Fibroblast of lung (primary cell): ENCODE measurements at regions not wholly inside any gene's neighbourhood (a gene's known extent, or its start where the extent isn't known, plus 50 kb on each side); places are given as distances from the start of the nearest gene placed in this dataset.

Experiments used
- DNase-seq, 2 donors: peaks; one replicate each; pipeline versions ENCODE4 v3.0.0 to v3.0.0-alpha.2; 2010; ENCODE audit warnings: low read depth in 2 of 2
- H2AFZ ChIP-seq: 2 replicates; pipeline ENCODE4 v1.5.1; 2012; ENCODE audit warnings: low read length, control low read depth, inconsistent platforms
- H3K27ac ChIP-seq: 2 replicates; pipeline ENCODE4 v1.5.1; 2011; ENCODE audit warnings: low read length, control low read depth; ENCODE audit not compliant: insufficient read depth
- H3K27me3 ChIP-seq: 2 replicates; pipeline ENCODE4 v1.5.1; 2011; ENCODE audit warnings: mild to moderate bottlenecking, low read length; ENCODE audit not compliant: control insufficient read depth, insufficient read depth
- H3K36me3 ChIP-seq: 2 replicates; pipeline ENCODE4 v1.5.1; 2011; ENCODE audit warnings: low read length; ENCODE audit not compliant: control insufficient read depth, insufficient read depth
- H3K4me1 ChIP-seq: 2 replicates; pipeline ENCODE4 v1.5.1; 2011; ENCODE audit warnings: low read length; ENCODE audit not compliant: control insufficient read depth, insufficient read depth; ENCODE audit errors: extremely low read depth
- H3K4me2 ChIP-seq: 2 replicates; pipeline ENCODE4 v1.5.1; 2011; ENCODE audit warnings: low read length, control low read depth; ENCODE audit not compliant: insufficient read depth; ENCODE audit errors: extremely low read depth
- H3K4me3 ChIP-seq, 4 experiments: fragments of 200-600 bp in 1 of 4; sonication (generic) in 1 of 4; replicated peaks in 1 of 4; 2 replicates each; pipeline ENCODE4 v1.5.1; 2011 to 2016; ENCODE audit warnings: low read length in 4 of 4, low read depth in 3 of 4, mild to moderate bottlenecking in 3 of 4, control low read depth in 2 of 4, inconsistent platforms in 1 of 4, mixed read lengths in 1 of 4; ENCODE audit not compliant: insufficient read depth in 1 of 4; ENCODE audit errors: control extremely low read depth in 1 of 4
- H3K79me2 ChIP-seq: 2 replicates; pipeline ENCODE4 v1.5.1; 2012; ENCODE audit warnings: mild to moderate bottlenecking, low read length, inconsistent platforms; ENCODE audit not compliant: control insufficient read depth, insufficient read depth
- H3K9ac ChIP-seq: 2 replicates; pipeline ENCODE4 v1.5.1; 2011; ENCODE audit warnings: mild to moderate bottlenecking, low read length, control low read depth; ENCODE audit not compliant: insufficient read depth
- H3K9me3 ChIP-seq: 2 replicates; pipeline ENCODE4 v1.5.1; 2012; ENCODE audit warnings: low read depth, low read length; ENCODE audit not compliant: control insufficient read depth, insufficient read depth
- H4K20me1 ChIP-seq: 2 replicates; pipeline ENCODE4 v1.5.1; 2011; ENCODE audit warnings: low read length; ENCODE audit not compliant: control insufficient read depth, insufficient read depth; ENCODE audit errors: extremely low read depth
- CTCF ChIP-seq, 2 donors: IDR thresholded peaks in 1 of 2; conservative IDR thresholded peaks in 1 of 2; 1 replicate in 1 of 2; 2 replicates in 1 of 2; pipeline ENCODE4 v1.5.1; 2011 to 2012; ENCODE audit warnings: low read length in 2 of 2, control low read depth in 1 of 2, inconsistent platforms in 1 of 2, low read depth in 1 of 2, mild to moderate bottlenecking in 1 of 2
- EZH2 ChIP-seq: IDR thresholded peaks from 2 replicates; pipeline ENCODE4 v1.5.1; 2012; ENCODE audit warnings: low read length, control low read depth, mild to moderate bottlenecking; ENCODE audit errors: missing control alignments

GRCh38 chr5:89864941-89865340, 544.6 kb downstream of the CETN3 start:
- H3K9ac ChIP-seq = no peak overlapping the region
- H2AFZ ChIP-seq = no peak overlapping the region
- TF ChIP-seq CTCF (conservative IDR thresholded peaks at IDR 0.05 in 1 of 2, IDR thresholded peaks at IDR 0.05 in 1 of 2; ENCODE audit: low read depth in 1 of 2, low read length in 2 of 2) (no peak), EZH2 (no peak)
- no peaks in the 10 kb centered on the region for H3K9me3 ChIP-seq
- H3K4me2 ChIP-seq = no peak overlapping the region
- no peaks in the 10 kb centered on the region for H4K20me1 ChIP-seq
- no peak overlapping the region for H3K4me3 ChIP-seq
- no peaks in the 10 kb centered on the region for H3K79me2 ChIP-seq
- no peaks in the 10 kb centered on the region for H3K27me3 ChIP-seq
- H3K27ac ChIP-seq = no peak overlapping the region
- no peaks in the 10 kb centered on the region for H3K4me1 ChIP-seq
- no peaks in the 10 kb centered on the region for H3K36me3 ChIP-seq
- DNase-seq = no peak

GRCh38 chr5:89857790-89858189, 551.8 kb downstream of the CETN3 start:
- H3K9ac ChIP-seq = no peak overlapping the region
- H2AFZ ChIP-seq = no peak overlapping the region
- TF ChIP-seq EZH2 (no peak), CTCF (conservative IDR thresholded peaks at IDR 0.05 in 1 of 2, IDR thresholded peaks at IDR 0.05 in 1 of 2; ENCODE audit: low read depth in 1 of 2, low read length in 2 of 2) (no peak)
- no peak overlapping the region for H3K4me3 ChIP-seq
- no peaks in the 10 kb centered on the region for H3K27me3 ChIP-seq
- H3K9me3 ChIP-seq = no peaks in the 10 kb centered on the region
- no peaks in the 10 kb centered on the region for H3K4me1 ChIP-seq
- no peak for DNase-seq
- H4K20me1 ChIP-seq = no peaks in the 10 kb centered on the region
- no peak overlapping the region for H3K4me2 ChIP-seq
- no peaks in the 10 kb centered on the region for H3K36me3 ChIP-seq
- no peak overlapping the region for H3K27ac ChIP-seq
- no peaks in the 10 kb centered on the region for H3K79me2 ChIP-seq

DNA sequence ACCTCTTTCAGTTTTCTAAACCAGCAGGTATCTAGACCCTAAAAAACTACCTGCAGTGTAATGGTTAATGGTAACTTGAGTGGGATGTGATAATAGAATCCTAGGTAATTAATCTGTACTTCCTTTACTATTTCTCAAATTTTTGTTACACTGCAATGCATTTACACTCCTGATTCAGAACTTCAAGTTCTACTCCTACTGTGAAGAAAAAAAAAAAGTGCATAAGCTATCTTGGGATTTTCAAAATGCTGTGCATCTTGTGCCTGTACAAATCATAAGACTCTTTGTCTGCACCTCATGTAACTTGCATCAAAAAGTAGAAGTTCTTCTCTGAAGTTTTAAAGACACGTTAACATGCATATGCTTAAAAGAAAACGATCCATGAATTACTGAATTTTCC, 554.1 kb downstream of the CETN3 start:
- no peak for TF ChIP-seq EZH2
- TF ChIP-seq CTCF (conservative IDR thresholded peaks at IDR 0.05 in 1 of 2, IDR thresholded peaks at IDR 0.05 in 1 of 2; ENCODE audit: low read depth in 1 of 2, low read length in 2 of 2) = no peak
- no peaks in the 10 kb centered on the region for H3K79me2 ChIP-seq

More for the DNA sequence above, 554.1 kb downstream of the CETN3 start:
- Histone ChIP-seq H3K9me3 (no peaks in the 10 kb centered on the region), H3K4me3 (no peak overlapping the region), H3K27me3 (no peaks in the 10 kb centered on the region), H2AFZ (no peak overlapping the region), H3K9ac (no peak overlapping the region), H3K4me1 (no peaks in the 10 kb centered on the region), H4K20me1 (no peaks in the 10 kb centered on the region), H3K27ac (no peak overlapping the region), H3K36me3 (no peaks in the 10 kb centered on the region), H3K4me2 (no peak overlapping the region)
- DNase-seq = no peak
